ENCODE measurements at regions not wholly inside any gene's neighbourhood (a gene's known extent, or its start where the extent isn't known, plus 50 kb on each side); places are given as distances from the start of the nearest gene placed in this dataset.

DNA sequence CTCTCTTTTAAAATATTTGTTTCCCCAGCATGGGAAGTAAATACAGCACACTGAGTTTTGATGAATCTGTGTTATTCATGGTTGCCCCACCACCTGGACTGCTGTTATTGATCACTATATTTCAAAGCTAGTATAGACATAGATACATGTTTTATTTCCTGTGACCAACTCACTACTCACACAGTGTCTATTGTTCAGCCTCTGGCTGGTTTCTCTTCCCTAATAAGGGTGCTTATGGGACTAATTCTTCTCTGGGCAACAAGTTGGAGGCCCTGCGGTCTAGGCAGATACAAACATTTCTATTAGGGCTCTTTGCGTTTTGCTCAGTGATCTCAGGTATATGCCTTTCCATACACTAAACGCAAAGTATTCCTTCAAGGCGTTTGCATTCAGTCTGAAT, 1191.0 kb upstream of the TMEM132C start:
- DNase-seq: no peak

DNA sequence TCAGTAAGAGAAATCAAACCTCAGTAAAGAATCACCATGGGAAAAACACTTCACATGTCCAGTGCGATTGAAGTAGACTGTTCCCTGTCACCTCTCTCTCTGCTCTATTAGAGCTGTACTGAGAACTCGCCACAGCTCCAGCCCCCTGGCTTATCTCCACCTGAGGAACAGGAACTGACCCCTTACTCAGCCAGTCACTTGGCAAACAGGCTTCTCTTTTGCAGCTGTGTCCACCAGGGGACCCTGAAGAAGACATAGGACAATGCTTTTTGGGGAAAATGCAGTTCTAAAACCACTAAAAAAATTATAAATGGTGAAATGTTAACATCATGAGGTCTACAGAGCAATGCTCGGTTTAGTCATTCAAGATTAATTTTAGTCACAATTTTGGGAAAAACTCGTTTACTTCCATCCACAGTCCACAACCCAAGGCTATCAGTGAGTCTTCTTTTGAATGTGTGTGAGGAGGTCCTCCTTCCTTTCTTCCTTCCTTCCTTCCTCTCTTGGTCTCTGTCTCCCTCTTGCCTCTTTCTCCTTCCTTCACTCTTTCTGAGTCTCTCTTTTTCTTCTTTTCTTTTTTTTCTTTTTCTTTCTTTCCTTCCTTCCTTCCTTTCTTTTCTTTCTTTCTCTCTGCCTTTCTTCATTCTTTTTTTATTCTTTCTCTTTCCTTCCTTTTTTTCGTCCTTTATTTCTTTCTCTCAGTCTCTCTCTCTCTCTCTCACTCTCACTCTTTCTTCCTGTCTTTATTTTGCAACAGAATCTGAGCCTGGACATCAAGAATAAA, 1189.5 kb upstream of the TMEM132C start:
- DNase-seq: no peak

DNA sequence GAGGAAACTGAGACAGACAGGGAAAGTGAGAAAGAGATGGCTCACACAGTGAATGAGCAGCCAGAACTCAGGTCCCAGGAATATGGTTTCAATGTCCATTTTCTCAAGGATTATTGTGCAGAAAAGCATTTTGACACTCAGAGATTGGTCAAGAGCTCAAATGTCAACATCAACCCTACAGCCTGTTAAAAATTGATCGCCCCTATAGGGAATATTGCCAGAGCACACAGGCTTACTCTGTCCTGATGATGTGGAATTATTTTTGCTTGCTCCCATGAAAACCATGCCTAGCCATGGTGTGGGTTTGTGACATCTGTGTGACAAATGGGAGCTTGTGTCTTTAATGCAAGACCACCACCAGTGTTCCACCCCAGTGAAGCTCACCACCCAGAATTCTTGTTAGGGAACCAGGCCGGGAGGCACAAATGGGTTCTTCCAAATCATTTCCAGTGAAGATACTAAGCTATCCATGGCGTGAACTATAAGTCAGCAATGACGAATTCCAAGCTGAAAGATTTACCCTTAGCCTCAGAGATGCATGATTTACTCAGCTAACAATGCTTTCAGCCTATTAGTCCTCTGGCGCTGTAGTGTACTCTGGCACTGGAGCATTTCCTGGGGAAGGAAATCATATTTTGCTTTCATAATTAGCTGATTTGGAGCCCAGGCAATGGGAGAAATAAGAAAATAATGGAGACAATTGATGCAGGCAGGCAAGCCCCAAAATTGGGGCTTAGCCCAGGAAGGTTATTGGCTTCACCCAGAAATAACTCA, 1188.2 kb upstream of the TMEM132C start:
- DNase-seq: peak in 1 of 3 donors; percentile 9

DNA sequence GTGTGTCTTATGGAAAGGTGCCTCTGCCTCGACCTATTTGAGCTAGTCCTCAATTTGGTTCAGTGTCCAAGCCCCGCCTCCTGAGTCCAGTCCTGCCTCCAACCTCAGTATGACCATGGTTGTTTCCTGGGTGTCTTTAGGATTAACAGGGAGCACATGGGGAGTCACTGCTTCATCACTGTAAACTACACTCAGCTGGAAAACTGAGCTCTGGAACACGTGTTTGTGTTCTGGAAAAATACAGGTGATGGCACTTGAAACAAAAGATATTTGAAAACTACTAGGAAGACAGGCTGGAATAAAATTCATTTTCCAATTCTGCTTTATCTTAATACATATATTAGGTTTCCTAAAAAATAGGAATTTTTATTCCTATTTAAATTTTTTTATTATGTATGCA, 1187.3 kb upstream of the TMEM132C start:
- no peak for DNase-seq

DNA sequence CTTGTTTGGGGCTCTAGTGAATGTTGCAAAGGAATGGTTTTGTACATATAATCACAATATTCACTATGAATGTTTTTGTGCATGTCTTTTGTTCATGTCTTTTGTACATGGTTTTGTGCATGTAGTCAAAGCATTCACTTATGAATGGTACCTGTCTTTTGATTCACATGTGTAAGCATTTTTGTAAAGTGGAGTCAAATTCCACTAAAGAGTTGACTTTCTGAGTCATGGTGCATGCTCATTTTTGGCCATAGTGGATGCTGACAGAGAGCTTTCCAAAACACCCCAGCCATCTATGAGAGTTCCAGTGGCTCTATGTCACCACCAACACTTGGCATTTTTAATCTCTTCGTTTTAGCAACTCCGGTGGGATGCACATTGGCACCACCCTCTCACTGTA, 1185.9 kb upstream of the TMEM132C start:
- DNase-seq: no peak

DNA sequence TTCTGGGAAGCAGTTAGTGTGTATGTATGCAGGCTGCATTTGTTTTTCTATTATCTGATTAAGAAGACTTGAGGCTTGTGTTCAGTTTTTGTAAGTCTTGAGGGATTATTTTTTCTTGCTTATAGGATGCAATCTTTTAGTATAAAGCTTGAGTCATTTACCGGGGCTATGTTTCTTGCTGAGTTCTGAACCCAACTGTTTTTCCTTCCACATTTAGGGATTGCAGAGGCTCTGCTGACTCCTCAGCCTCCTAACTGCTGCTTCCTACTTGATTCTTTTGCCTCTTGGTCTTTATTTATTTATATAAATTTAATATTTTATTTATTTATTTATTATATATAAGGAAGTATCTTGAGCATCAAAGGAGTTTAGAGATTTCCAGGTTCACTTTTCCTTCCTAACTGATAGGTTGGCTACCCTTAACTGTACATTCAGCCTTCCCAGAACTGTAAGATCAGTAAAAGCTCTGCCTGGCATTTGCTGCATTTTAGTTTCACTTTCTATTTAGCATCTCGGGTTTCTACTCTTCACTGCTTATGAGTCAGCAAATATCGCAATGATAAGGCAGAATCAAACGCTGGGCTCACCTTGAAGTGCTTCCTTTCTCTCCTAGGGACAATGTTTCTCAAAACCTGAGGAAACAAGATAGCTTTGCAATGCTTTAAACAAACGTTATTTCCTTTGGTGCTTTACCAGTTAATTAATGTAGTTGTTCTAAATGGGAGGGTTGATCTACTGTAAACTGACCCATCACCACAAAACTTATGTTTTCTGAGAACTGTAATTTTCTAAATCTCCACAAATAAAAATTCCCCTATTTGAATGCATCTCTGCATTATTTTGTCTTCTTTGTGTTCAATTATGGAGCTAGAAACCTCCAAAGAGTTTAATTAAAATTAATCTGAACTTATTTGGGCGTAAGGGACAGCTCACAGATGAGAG, 1183.7 kb upstream of the TMEM132C start:
- peak; percentile 73 to 87 (median 80) for DNase-seq

DNA sequence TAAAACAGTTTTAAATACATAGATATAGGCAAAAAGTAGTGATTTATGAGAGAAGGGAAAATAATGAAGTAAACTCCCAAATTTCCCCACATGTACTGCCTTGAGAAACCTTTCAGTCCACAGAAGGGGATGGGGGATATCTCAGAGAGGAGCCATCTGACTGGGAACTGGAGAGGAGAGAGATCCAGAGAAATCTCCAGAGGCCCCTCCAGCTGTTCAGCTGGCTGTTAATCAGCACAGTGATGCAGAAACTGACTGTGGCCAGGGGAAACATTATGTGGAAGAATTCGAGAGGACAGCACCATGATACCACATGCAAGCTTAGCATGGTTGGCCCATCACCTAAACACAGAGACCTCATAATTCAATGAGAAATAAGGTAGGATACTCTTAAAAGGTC, 1165.9 kb upstream of the TMEM132C start:
- peak in 2 of 3 donors; percentile 22 to 62 for DNase-seq

DNA sequence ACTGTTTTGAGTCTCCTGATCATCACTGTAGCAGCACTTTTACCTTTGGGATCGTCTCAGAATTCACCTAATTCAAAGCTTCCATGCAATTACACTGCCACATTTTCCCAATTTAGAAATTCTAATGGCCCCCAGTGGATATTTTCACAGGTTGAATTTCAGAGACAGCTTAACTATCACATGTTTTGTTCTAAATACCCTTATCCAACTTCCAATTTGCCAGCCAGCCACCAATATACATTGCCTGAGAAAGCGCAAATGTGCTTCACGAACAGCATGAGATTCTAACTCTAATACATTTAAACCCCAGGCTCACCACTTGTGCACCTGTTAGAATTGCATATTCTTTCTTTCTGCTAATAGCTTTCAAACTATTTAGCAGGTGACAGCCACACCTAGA, 1160.9 kb upstream of the TMEM132C start:
- DNase-seq: no peak

DNA sequence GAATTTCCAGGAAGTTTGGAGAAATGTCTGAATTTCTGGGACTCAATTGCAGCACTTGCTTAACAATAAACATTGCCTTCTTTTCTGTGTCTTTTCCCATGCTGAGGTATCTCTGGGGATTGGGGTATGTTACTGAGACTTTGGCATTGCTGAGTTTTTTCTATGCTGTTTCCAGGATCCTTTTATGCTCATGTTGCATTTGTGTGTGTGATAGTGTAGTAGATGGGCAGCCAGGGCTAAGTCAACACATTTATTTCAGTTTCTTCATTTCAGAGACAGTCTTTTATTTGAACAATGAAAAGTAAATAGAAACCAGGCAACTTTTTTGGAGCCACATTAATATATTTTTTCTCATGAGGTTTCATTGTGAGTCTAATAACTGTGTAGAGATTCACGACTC, 1160.3 kb upstream of the TMEM132C start:
- no peak for DNase-seq

DNA sequence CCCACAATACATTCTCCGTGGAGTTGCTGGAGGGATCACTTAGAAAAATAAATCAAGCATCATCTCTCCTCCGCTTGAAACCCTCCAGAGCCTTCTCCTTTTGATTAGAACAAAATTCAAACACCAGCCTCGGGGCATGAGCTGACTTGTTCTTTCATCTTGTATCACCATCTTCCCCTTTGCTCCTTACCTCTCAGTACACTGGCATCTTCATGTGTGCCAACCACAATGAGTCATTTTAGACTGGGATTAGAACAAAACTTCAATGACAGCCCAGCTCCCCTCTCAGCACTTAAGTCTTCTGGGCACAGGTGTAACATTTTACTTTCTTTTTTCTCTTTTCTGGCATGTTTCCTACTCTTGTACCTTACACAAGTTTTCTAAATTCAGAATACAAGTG, 1159.2 kb upstream of the TMEM132C start:
- DNase-seq: no peak

DNA sequence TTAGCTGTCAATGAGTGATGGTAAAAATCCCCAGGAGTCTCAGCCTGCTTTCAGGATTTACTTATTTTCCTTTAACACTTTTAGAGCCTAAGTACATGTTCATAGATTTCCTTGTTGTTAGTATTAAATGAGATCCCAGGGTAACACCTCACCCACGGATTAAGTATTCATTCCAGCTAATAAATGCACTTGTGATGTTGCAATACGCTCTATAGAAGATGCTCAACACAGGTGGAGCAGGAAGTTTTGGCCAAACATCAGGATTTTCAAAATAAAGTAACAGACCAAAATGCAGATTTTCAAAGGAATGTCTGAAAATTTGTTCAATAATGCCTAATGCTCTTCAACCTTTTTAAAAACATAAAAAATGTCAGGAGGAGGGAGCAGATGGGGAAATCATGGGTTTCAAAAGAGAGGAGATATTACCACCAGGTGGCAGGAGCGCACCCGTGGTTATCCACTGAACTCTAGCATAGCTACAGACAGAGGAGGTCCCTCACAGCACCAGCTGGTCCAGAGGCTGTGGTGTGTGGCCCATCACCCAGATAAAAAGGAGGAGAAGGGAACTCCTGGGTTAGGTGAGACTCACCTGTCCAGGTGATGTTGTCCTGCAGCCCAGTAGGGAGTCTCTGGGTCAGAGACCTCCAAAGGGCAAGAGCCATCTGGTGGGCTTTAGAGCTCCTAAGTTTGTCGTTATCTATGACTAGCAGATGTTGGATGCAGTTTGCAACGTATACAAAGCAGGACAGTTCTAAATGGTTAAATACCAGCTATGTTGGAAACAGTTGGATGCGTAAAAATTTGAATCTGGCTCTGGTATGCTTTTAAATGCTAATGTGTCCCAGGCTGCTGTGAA, 1158.4 kb upstream of the TMEM132C start:
- DNase-seq: peak; percentile 30 to 71 (median 54)

DNA sequence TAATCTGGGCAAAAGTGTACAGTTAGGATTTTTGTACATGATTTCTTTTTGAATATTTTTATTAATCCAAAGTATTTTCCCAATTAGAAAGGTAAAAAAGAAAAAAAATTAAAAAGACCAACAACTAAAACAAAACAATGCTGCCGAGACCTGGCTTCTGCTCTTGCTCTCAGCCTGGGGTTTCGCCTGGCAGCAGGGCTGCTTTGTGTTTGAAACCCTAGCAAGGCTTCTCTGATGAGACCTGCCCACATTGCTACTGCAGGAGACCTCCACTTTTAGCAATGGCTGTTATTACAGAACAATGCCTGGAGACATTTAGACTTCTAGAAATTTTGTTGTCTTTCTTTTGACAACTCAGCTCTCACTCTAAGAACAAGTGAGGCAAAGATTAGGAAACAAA, 1153.0 kb upstream of the TMEM132C start:
- no peak for DNase-seq

DNA sequence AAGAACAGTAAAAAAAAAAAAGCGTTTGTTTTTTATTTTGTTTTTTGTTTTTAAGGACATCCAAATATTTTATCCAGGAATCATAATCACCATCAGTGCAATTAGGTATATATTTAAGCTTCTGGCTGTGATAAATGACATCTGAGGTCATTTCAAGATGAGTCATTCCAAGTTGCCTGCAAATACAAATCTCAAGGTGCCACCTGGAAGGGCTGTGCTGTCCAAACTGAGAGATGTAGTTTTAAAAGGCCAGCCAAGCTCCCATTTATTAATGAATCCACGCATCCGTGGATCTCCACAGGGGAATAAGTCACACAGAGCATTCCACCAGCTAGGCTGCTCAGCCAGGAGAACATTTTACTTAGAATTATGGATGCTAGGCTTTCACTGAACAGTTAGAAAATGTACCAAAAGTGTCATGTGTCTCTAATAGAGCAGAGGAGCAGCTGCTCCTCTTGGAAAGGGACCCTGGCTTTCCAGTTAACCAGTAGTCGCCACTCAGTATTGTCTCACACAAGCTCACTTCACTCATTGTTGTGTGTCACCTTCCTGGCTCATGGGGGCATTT, 1151.4 kb upstream of the TMEM132C start:
- DNase-seq: no peak

DNA sequence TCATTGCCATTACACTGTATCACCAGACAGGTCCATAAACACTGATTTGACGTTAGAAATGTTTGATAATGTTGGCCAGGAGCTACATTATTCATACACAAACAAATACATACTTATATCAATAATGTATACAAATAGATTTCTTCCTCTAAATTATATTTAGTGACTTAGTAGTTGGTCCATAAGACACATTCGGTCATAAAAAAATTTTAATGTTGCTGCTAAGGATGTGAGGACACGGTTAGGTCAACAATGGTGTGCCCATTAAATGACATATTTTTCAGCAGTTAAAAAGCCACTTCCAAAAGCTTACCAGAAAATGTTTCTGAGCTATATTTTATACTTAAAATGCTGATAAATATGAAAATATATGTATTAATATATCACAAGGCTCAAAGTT, 1148.7 kb upstream of the TMEM132C start:
- no peak for DNase-seq

DNA sequence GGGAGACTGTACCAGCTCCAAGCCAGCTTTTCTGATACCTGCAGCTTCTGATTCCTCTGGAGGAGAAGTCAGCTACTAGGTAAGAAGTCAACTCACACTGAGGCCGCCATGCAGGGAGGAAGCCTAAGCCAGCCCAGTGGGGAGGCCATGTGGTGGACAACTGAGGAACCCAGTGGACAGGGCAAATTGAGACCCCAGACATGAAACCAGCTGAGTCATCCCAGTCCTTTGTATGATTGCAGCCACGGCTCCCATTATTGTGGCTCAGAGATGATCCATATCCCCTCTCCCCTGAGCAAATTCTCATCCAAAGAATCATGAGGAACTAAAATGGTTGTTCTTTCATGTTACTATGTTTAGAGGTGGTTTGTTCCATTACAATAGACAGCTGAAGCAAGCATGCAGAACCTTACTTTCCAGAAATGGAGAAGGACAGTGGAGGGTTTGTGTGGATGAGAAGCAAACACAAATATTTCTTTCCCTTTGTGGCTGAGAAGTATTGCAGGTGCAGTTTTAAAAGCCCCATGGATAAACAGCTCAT, 1147.3 kb upstream of the TMEM132C start:
- no peak for DNase-seq

DNA sequence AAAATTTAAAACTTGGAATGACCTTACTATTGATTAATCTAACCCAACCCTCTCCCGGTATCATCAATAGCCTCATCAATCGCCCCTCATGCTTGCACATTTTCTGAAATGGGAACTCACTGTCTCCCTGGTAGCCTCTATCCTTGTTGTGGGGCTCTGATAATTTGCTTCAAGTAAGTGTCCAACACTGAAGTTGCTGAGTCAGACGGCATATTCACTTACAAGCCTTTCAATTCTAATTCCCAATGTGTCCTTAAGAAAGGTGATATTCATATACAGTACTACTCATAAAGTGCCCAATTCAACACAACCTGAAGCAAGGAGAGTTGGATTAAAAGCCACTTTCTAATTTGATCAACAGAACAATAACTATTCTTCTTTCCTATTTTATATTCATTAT, 1146.1 kb upstream of the TMEM132C start:
- no peak for DNase-seq

DNA sequence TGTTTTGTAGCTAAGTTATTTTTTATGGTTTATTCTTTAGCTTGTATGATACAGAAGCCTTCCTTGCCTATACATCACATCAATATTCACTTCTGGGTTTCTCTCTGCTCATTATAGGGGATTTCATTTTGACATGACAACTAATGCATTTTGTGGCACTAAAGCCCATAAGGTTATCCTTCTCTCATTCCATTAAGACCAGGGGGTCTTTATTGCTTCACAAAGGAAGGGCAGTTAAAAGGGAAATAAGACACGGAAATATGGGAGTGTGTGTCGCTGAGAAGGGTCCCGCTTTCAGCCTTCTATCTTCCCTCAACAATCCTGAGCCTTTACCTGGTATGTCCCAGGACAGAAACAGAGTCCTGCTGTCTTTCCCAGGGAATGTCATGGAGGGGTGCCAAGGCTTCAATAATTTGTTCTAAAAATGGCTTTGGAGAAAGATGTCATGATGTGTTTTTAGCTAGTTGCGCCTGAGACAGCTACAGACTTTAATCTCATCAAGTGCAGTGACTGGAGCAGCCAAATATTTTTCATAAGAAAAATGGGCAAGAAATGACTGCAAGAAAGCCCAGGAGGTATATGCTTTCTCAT, 1145.4 kb upstream of the TMEM132C start:
- DNase-seq: peak in 1 of 3 donors; percentile 40

DNA sequence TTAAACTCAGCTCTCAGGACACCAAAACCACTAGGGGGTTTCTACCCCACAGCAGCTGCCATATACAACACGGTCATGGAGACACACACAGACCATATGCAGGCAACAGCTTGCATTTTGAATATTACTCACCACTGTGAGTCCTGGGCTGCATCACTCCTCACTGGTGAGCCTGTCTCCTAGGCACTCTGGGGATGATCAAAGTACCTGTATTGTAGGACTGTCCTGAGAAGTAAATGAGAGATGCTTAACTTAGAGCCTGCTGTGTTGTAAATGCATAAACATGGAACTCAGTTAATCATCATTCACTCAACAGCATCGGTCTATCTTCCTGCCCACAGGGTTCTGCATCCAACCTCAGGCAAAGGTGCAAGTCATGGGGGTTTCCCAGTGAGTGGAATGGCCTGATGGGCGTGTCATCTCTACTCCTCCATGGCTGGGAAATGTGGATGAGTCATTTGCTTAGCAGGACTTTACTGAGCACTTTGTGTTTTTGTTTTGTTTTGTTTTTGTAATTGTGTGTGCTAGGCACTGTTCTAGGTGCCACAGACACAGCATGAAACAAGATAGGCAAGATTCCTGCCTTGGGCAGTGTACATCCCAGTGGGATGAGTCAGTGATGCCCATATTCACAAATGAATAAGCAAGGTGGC, 1141.2 kb upstream of the TMEM132C start:
- DNase-seq: no peak

DNA sequence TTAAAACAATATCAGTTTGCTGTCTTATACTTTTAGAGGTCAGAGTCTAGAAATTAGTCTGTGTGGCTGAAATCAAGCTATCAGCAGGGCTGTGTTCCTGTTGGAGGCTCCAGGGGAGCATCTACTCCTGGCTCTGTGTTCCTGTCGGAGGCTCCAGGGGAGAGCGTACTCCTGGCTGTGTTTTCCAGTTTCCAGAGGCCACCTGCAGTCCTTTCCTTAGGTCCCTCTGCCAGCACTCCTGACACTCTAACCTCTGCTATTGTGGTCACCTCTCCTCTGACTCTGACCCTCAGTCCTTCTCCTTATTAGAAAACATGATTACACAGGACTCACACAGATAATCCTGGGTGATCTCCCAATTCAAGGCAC, 1140.7 kb upstream of the TMEM132C start:
- DNase-seq: no peak

DNA sequence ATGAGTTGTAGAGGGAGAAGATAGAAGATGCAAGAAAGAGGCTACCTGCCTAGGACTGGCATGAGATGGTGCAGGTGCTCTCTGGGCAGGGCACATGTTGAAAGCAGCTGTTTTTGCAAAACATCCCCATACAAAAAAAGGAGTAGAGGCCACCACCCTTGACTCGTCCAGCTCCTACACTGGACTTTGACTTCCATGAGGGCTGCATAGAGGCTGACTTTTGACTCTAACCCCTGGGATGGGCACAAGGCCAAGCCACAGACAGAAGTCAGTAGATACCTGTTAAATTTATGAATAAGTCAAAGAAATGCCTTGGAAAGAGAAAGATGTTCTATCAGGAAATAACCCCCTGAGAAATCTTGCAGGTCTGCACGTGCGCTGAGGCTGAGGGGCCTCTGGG, 1139.1 kb upstream of the TMEM132C start:
- no peak for DNase-seq

Data from muscle of back (tissue), 3 donors.